BJ (cell line): ENCODE measurements at regions not wholly inside any gene's neighbourhood (a gene's known extent, or its start where the extent isn't known, plus 50 kb on each side); places are given as distances from the start of the nearest gene placed in this dataset.
"Not testable (repeated sequence)": the region's sequence is repeated elsewhere in the genome, so short reads cannot be mapped to it uniquely, and the experiment has no call there.

ENCODE experiments used
- CTCF ChIA-PET: fragments of 350-600 bp; formaldehyde crosslinking; extraction: SDS; loops from one replicate; lab custom pipeline; 2021; ENCODE audit warnings: antibody characterized with exemption, inconsistent platforms; lab: Yijun Ruan, JAX
- POLR2A ChIA-PET: fragments of 300-600 bp; sonication (Branson Sonifier 250); formaldehyde crosslinking; extraction: SDS; loops from one replicate; lab custom pipeline; 2021; ENCODE audit warnings: antibody characterized with exemption; lab: Charles Lee
- DNase-seq: peaks from one replicate; pipeline ENCODE4 v3.0.0-alpha.2; 2011; ENCODE audit warnings: low read depth
- H3K27me3 ChIP-seq: 2 replicates; pipeline ENCODE4 v1.6.0; 2011; ENCODE audit warnings: low read length; ENCODE audit not compliant: control insufficient read depth, insufficient read depth
- H3K36me3 ChIP-seq: 2 replicates; pipeline ENCODE4 v1.5.1; 2011; ENCODE audit warnings: low read length; ENCODE audit not compliant: control insufficient read depth, insufficient read depth
- H3K4me3 ChIP-seq: 2 replicates; pipeline ENCODE4 v1.5.1; 2011; ENCODE audit warnings: low read depth, mild to moderate bottlenecking, control low read depth, low read length
- TF ChIP-seq, protein P1 (sequence below): IDR thresholded peaks from 2 replicates; pipeline ENCODE4 v1.5.1; 2011; ENCODE audit warnings: low read depth, mild to moderate bottlenecking, control low read depth, inconsistent platforms, low read length, moderate library complexity; ENCODE audit not compliant: insufficient read depth

DNA sequence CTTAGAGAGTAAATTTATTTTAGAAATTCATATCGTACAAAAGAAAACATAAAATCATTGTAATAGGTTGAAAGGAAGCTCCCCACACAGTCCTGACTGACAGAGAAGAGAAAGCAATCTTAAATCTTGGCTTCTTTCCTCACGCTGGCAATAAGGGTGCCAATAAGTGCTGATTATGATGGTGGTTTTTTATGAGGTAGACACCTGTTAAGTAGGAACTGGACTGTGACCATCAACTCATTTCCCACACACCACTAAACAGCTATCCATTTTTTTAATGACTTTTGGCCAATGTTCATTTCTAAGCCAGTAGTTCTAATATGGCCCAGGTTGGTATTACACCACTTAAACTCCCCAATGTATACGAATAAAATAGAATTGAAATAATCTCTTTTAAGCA, 893.5 kb upstream of the NUDT12 start:
- H3K27me3 ChIP-seq = no peaks in the 10 kb centered on the region
- no peak for DNase-seq
- CTCF ChIA-PET = interaction anchor here (0.6 kb wide), 1 partner anchor 274 kb away, joined by 3 read pairs; no protein-coding TSS in a partner anchor
- POLR2A ChIA-PET = no interaction called here
- no peaks in the 10 kb centered on the region for H3K36me3 ChIP-seq
- TF ChIP-seq, protein P1, sequence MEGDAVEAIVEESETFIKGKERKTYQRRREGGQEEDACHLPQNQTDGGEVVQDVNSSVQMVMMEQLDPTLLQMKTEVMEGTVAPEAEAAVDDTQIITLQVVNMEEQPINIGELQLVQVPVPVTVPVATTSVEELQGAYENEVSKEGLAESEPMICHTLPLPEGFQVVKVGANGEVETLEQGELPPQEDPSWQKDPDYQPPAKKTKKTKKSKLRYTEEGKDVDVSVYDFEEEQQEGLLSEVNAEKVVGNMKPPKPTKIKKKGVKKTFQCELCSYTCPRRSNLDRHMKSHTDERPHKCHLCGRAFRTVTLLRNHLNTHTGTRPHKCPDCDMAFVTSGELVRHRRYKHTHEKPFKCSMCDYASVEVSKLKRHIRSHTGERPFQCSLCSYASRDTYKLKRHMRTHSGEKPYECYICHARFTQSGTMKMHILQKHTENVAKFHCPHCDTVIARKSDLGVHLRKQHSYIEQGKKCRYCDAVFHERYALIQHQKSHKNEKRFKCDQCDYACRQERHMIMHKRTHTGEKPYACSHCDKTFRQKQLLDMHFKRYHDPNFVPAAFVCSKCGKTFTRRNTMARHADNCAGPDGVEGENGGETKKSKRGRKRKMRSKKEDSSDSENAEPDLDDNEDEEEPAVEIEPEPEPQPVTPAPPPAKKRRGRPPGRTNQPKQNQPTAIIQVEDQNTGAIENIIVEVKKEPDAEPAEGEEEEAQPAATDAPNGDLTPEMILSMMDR = no peak
- H3K4me3 ChIP-seq = no peak overlapping the region

DNA sequence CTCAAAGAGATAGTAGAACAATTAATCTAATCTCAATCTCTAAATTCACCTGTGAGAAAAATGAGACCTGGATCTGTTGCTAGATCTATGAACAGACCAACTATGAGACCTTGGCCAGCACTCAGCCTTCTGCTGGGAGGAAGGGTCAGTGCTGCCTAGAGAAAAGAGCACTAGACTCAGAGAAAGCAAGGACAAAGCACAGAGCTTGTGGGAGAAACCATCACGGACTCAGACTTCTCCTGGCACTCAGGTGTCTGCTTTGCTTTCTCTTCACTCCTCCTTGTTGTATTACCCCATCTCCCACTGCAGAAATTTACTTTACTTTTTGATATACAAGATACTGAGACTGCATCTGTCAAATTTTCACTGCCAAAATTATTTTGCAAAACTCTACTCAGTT, 890.0 kb upstream of the NUDT12 start:
- TF ChIP-seq, protein P1 = no peak
- DNase-seq = no peak
- CTCF ChIA-PET = no interaction called here
- POLR2A ChIA-PET = no interaction called here
- H3K27me3 ChIP-seq = no peaks in the 10 kb centered on the region
- H3K36me3 ChIP-seq = no peaks in the 10 kb centered on the region
- no peak overlapping the region for H3K4me3 ChIP-seq

DNA sequence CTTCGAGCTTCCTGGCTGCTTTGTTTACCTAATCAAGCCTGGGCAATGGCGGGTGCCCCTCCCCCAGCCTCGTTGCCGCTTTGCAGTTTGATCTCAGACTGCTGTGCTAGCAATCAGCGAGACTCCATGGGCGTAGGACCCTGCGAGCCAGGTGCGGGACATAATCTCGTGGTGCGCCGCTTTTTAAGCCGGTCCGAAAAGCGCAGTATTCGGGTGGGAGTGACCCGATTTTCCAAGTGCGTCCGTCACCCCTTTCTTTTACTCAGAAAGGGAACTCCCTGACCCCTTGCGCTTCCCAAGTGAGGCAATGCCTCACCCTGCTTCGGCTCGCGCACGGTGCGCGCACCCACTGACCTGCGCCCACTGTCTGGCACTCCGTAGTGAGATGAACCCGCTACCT, 889.3 kb upstream of the NUDT12 start:
- H3K36me3 ChIP-seq, H3K27me3 ChIP-seq, DNase-seq, H3K4me3 ChIP-seq, POLR2A ChIA-PET, CTCF ChIA-PET: not testable (repeated sequence)

DNA sequence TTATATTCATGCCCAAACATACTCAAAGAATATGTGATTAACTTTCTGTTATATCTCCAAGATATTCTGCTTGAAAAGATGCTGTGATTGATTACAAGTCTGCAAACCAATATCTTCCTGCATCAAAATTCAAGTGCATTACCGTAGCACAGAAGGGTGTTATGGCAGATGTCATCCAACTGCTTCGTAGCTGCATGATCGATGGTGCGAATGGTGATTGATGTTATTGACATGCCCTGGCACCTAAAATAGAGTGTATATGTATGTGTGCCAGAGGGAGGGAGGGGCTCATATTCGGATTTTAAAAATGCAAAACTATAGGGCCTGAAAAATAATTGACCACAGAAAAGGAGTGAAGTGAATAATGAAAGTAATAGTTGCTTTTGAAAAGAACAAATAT, 882.1 kb upstream of the NUDT12 start:
- no peaks in the 10 kb centered on the region for H3K36me3 ChIP-seq
- DNase-seq = no peak
- no peak overlapping the region for H3K4me3 ChIP-seq
- TF ChIP-seq, protein P1 = no peak
- no peaks in the 10 kb centered on the region for H3K27me3 ChIP-seq
- ChIA-PET POLR2A (no interaction called here), CTCF (interaction anchor here (0.7 kb wide), 1 partner anchor 107 kb away, joined by 3 read pairs; no protein-coding TSS in a partner anchor)

DNA sequence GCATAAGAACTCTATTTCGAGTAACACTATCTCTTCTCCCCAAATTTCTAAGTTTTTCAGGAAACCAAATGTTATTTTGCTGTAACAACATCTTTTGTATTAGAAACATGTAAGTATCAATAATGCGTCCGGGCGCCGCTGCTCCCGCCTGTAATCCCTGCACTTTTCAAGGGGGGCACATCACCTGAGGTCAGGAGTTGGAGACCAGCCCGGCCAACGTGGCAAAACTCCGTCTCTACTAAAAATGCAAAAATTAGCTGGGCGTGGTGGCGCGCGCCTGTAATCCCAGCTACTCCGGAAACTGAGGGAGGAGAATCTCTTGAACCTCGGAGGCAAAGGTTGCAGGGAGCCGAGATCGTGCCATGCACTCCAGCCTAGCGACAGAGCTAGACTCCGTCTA, 881.1 kb upstream of the NUDT12 start:
- POLR2A ChIA-PET = no interaction called here
- H3K4me3 ChIP-seq = no peak overlapping the region
- no peak for DNase-seq
- CTCF ChIA-PET = no interaction called here
- TF ChIP-seq, protein P1 = no peak
- no peaks in the 10 kb centered on the region for H3K36me3 ChIP-seq
- H3K27me3 ChIP-seq = no peaks in the 10 kb centered on the region

DNA sequence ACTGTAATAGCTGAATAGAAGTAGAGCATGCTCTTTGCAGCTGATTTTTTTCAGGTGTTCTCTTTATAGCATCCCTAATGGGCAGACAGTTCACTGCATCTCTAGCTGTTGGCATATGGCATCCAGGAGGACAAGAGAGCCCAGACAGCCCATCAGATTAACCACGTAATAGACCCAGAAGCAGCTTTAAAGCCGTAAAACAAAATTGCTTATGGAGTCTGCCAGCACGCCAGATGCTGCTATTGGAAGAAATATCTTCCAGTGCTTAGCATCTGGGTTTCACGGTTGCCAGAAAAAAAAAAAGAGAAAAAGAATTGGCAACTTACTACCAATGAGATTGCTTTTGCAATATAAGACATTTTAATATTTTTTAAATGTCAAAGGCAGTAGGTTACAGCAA, 869.4 kb upstream of the NUDT12 start:
- H3K4me3 ChIP-seq = no peak overlapping the region
- CTCF ChIA-PET = no interaction called here
- H3K27me3 ChIP-seq = no peaks in the 10 kb centered on the region
- TF ChIP-seq, protein P1 = no peak
- no peak for DNase-seq
- no peaks in the 10 kb centered on the region for H3K36me3 ChIP-seq
- POLR2A ChIA-PET = no interaction called here
